ENCODE measurements at regions not wholly inside any gene's neighbourhood (a gene's known extent, or its start where the extent isn't known, plus 50 kb on each side); places are given as distances from the start of the nearest gene placed in this dataset.

- H2AFZ ChIP-seq (ENCODE audit: low read length): no peak overlapping the region
- no peak for TF ChIP-seq EZH2 (optimal IDR thresholded peaks at IDR 0.05; ENCODE audit: low read depth, low read length)
- no peak for TF ChIP-seq CTCF (IDR thresholded peaks at IDR 0.05; ENCODE audit: low read length)
- no peak for TF ChIP-seq EZH2phosphoT487 (IDR thresholded peaks at IDR 0.05; ENCODE audit: low read length)
- no peak overlapping the region for H3K4me3 ChIP-seq (ENCODE audit: low read length)
- H3K4me2 ChIP-seq (ENCODE audit: low read depth, low read length): no peak overlapping the region
- H4K20me1 ChIP-seq (ENCODE audit: insufficient read depth, low read length): no peaks in the 10 kb centered on the region
- no peaks in the 10 kb centered on the region for H3K4me1 ChIP-seq (ENCODE audit: low read length)
- H3K9me2 ChIP-seq (replicated peaks; ENCODE audit: insufficient read depth, low read length): 0 out of 2 replicates have a peak, but pooled peaks cover 2% of the 10 kb centered on the region
- H3K36me3 ChIP-seq (replicated peaks; ENCODE audit: insufficient read depth, low read length): no peaks in the 10 kb centered on the region
- no peak for DNase-seq
- no peaks in the 10 kb centered on the region for H3K79me2 ChIP-seq (ENCODE audit: low read length)
- H3F3A ChIP-seq (ENCODE audit: insufficient read depth, low read length): no peaks in the 10 kb centered on the region
- no peak overlapping the region for H3K27ac ChIP-seq (ENCODE audit: low read length)
- no peaks in the 10 kb centered on the region for H3K27me3 ChIP-seq (replicated peaks; ENCODE audit: insufficient read depth, low read length)
- H3K9ac ChIP-seq (ENCODE audit: low read length): no peak overlapping the region
- H3K9me3 ChIP-seq (replicated peaks; ENCODE audit: insufficient read depth, low read length): no peaks in the 10 kb centered on the region
Observed at GRCh38 chr12:45509187-45509586, 220.3 kb upstream of the ARID2 start.

- H3K4me3 ChIP-seq (ENCODE audit: low read length): no peak overlapping the region
- H4K20me1 ChIP-seq (ENCODE audit: insufficient read depth, low read length): no peaks in the 10 kb centered on the region
- H2AFZ ChIP-seq (ENCODE audit: low read length): no peak overlapping the region
- DNase-seq: no peak
- no peaks in the 10 kb centered on the region for H3K79me2 ChIP-seq (ENCODE audit: low read length)
- H3K4me1 ChIP-seq (ENCODE audit: low read length): no peaks in the 10 kb centered on the region
- TF ChIP-seq EZH2 (optimal IDR thresholded peaks at IDR 0.05; ENCODE audit: low read depth, low read length): no peak
- no peak for TF ChIP-seq EZH2phosphoT487 (IDR thresholded peaks at IDR 0.05; ENCODE audit: low read length)
- no peak for TF ChIP-seq CTCF (IDR thresholded peaks at IDR 0.05; ENCODE audit: low read length)
- no peaks in the 10 kb centered on the region for H3K9me3 ChIP-seq (replicated peaks; ENCODE audit: insufficient read depth, low read length)
- no peak overlapping the region for H3K4me2 ChIP-seq (ENCODE audit: low read depth, low read length)
- no peak overlapping the region for H3K9ac ChIP-seq (ENCODE audit: low read length)
- no peaks in the 10 kb centered on the region for H3K9me2 ChIP-seq (replicated peaks; ENCODE audit: insufficient read depth, low read length)
- no peaks in the 10 kb centered on the region for H3K27me3 ChIP-seq (replicated peaks; ENCODE audit: insufficient read depth, low read length)
- H3K27ac ChIP-seq (ENCODE audit: low read length): no peak overlapping the region
- H3K36me3 ChIP-seq (replicated peaks; ENCODE audit: insufficient read depth, low read length): no peaks in the 10 kb centered on the region
- no peaks in the 10 kb centered on the region for H3F3A ChIP-seq (ENCODE audit: insufficient read depth, low read length)
Observed at GRCh38 chr12:45509621-45510020, 219.9 kb upstream of the ARID2 start.

- H3K9me3 ChIP-seq (replicated peaks; ENCODE audit: insufficient read depth, low read length): no peaks in the 10 kb centered on the region
- DNase-seq: no peak
- H3K9ac ChIP-seq (ENCODE audit: low read length): no peak overlapping the region
- H3F3A ChIP-seq (ENCODE audit: insufficient read depth, low read length): no peaks in the 10 kb centered on the region
- no peaks in the 10 kb centered on the region for H4K20me1 ChIP-seq (ENCODE audit: insufficient read depth, low read length)
- H3K9me2 ChIP-seq (replicated peaks; ENCODE audit: insufficient read depth, low read length): no peaks in the 10 kb centered on the region
- no peaks in the 10 kb centered on the region for H3K27me3 ChIP-seq (replicated peaks; ENCODE audit: insufficient read depth, low read length)
- H3K4me3 ChIP-seq (ENCODE audit: low read length): no peak overlapping the region
- no peaks in the 10 kb centered on the region for H3K79me2 ChIP-seq (ENCODE audit: low read length)
- no peaks in the 10 kb centered on the region for H3K36me3 ChIP-seq (replicated peaks; ENCODE audit: insufficient read depth, low read length)
- TF ChIP-seq EZH2 (optimal IDR thresholded peaks at IDR 0.05; ENCODE audit: low read depth, low read length) (no peak), CTCF (IDR thresholded peaks at IDR 0.05; ENCODE audit: low read length) (no peak), EZH2phosphoT487 (IDR thresholded peaks at IDR 0.05; ENCODE audit: low read length) (no peak)
- H3K4me1 ChIP-seq (ENCODE audit: low read length): no peaks in the 10 kb centered on the region
- no peak overlapping the region for H2AFZ ChIP-seq (ENCODE audit: low read length)
- no peak overlapping the region for H3K27ac ChIP-seq (ENCODE audit: low read length)
- H3K4me2 ChIP-seq (ENCODE audit: low read depth, low read length): no peak overlapping the region
Observed at GRCh38 chr12:45517381-45517780, 212.1 kb upstream of the ARID2 start.

Measured in MM.1S (cell line).